Body of pancreas (tissue), 4 donors: ENCODE measurements at regions not wholly inside any gene's neighbourhood (a gene's known extent, or its start where the extent isn't known, plus 50 kb on each side); places are given as distances from the start of the nearest gene placed in this dataset.
"Not testable (repeated sequence)": the region's sequence is repeated elsewhere in the genome, so short reads cannot be mapped to it uniquely, and the experiment has no call there.

Source experiments
- ATAC-seq: fragments of 150-250 bp; one replicate; pipeline ENCODE4 v1.9.1; 2016
- DNase-seq, 4 donors: peaks; one replicate each; pipeline ENCODE4 v3.0.0-alpha.2; 2019
- H3K27ac ChIP-seq, 4 donors: fragments of 200-600 bp; sonication (generic); 1 replicate in 3 of 4; 2 replicates in 1 of 4; pipeline versions ENCODE4 v1.5.1 to v1.6.1; 2016 to 2019; ENCODE audit warnings: mild to moderate bottlenecking in 1 of 4, mixed read lengths in 1 of 4, moderate library complexity in 1 of 4
- H3K27me3 ChIP-seq, 2 donors: fragments of 200-600 bp; sonication (generic); one replicate each; pipeline ENCODE4 v1.6.0; 2016; ENCODE audit warnings: mild to moderate bottlenecking in 1 of 2
- H3K36me3 ChIP-seq, 2 donors: fragments of 200-600 bp; sonication (generic); replicated peaks in 1 of 2; 2 replicates each; pipeline ENCODE4 v1.5.1; 2016; ENCODE audit warnings: low read depth in 2 of 2; ENCODE audit not compliant: insufficient read depth in 1 of 2
- H3K4me1 ChIP-seq: fragments of 200-600 bp; sonication (generic); one replicate; pipeline ENCODE4 v1.6.0; 2016
- H3K4me3 ChIP-seq, 2 donors: fragments of 200-600 bp; sonication (generic); 1 replicate in 1 of 2; 2 replicates in 1 of 2; pipeline ENCODE4 v1.5.1; 2016 to 2019
- H3K9me3 ChIP-seq, 3 donors: fragments of 200-600 bp; sonication (generic); 1 replicate in 2 of 3; 2 replicates in 1 of 3; pipeline ENCODE4 v1.5.1; 2016
- CTCF ChIP-seq, 7 experiments: fragments of 450-650 bp in 4 of 7; fragments of 200-600 bp in 3 of 7; sonication (generic) in 3 of 7; IDR thresholded peaks; one replicate each; pipeline ENCODE4 v1.5.1; 2016 to 2019; ENCODE audit warnings: antibody characterized with exemption in 7 of 7
- POLR2A ChIP-seq, 3 donors: fragments of 450-650 bp; IDR thresholded peaks; one replicate each; pipeline ENCODE4 v1.6.1; 2016; ENCODE audit warnings: antibody characterized with exemption in 3 of 3, mild to moderate bottlenecking in 2 of 3
- WGBS, 2 donors: methylation state at CpG; one replicate each; pipeline ENCODE4 v1.1.5; 2017; 5-methylcytosine and 5-hydroxymethylcytosine counted together
- intact Hi-C: fragments of 100-400 bp; cut with DNase I; formaldehyde crosslinking; loops from one replicate; pipeline ENCODE4 v1.15.1; 2023

- H3K9me3 ChIP-seq: no peaks in the 10 kb centered on the region
- no peaks in the 10 kb centered on the region for H3K27me3 ChIP-seq
- intact Hi-C loops: no loop called here
- H3K4me1 ChIP-seq: peaks cover 18% of the 10 kb centered on the region
- WGBS, 2 donors: 2 to 3% methylated on average over 22 of the region's 22 CpGs
- peak; percentile 52 to 66 (median 63) for DNase-seq
- peak; percentile 43 for ATAC-seq
- H3K4me3 ChIP-seq: no peak overlapping the region
- no peak for TF ChIP-seq CTCF (IDR thresholded peaks at IDR 0.05)
- no peak for TF ChIP-seq POLR2A (IDR thresholded peaks at IDR 0.05)
- no peaks in the 10 kb centered on the region for H3K36me3 ChIP-seq
- no peak overlapping the region for H3K27ac ChIP-seq
These were observed 120.8 kb downstream of the OR2B2 start for GRCh38 chr6:27791182-27791943.

GRCh38 chr6:27788376-27788775 lies 123.8 kb downstream of the OR2B2 start:
- H3K36me3 ChIP-seq, H3K9me3 ChIP-seq, intact Hi-C loops, H3K4me3 ChIP-seq, DNase-seq, ATAC-seq, H3K27me3 ChIP-seq, H3K27ac ChIP-seq: not testable (repeated sequence)
- peaks cover 18% of the 10 kb centered on the region for H3K4me1 ChIP-seq
- WGBS, 2 donors: 74 to 82% methylated on average over 16 to 17 of the region's 17 CpGs

GRCh38 chr6:27786048-27786447 lies 126.1 kb downstream of the OR2B2 start:
- no peaks in the 10 kb centered on the region for H3K9me3 ChIP-seq
- ATAC-seq (no peak), DNase-seq (no peak)
- no peaks in the 10 kb centered on the region for H3K4me1 ChIP-seq
- H3K4me3 ChIP-seq: no peak overlapping the region
- H3K27ac ChIP-seq: no peak overlapping the region
- WGBS, 2 donors: 12 to 19% methylated on average over 1 of the region's 1 CpG
- H3K36me3 ChIP-seq: no peaks in the 10 kb centered on the region
- TF ChIP-seq POLR2A (IDR thresholded peaks at IDR 0.05): no peak
- TF ChIP-seq CTCF (IDR thresholded peaks at IDR 0.05): no peak
- intact Hi-C loops: no loop called here
- no peaks in the 10 kb centered on the region for H3K27me3 ChIP-seq

GRCh38 chr6:27785294-27785693 lies 126.9 kb downstream of the OR2B2 start:
- Histone ChIP-seq H3K27me3 (no peaks in the 10 kb centered on the region), H3K9me3 (no peaks in the 10 kb centered on the region), H3K27ac (no peak overlapping the region), H3K4me1 (no peaks in the 10 kb centered on the region), H3K4me3 (no peak overlapping the region), H3K36me3 (no peaks in the 10 kb centered on the region)
- WGBS, 2 donors: 37 to 44% methylated on average over 2 of the region's 2 CpGs
- ATAC-seq: no peak
- DNase-seq: no peak
- TF ChIP-seq POLR2A (IDR thresholded peaks at IDR 0.05) (no peak), CTCF (IDR thresholded peaks at IDR 0.05) (no peak)
- intact Hi-C loops: no loop called here

- ATAC-seq: no peak
- 86 to 91% methylated on average over 2 of the region's 2 CpGs for WGBS, 2 donors
- Histone ChIP-seq H3K27ac (no peak overlapping the region), H3K27me3 (no peaks in the 10 kb centered on the region), H3K4me3 (no peak overlapping the region), H3K9me3 (no peaks in the 10 kb centered on the region), H3K4me1 (no peaks in the 10 kb centered on the region), H3K36me3 (no peaks in the 10 kb centered on the region)
- intact Hi-C loops: no loop called here
- TF ChIP-seq CTCF (IDR thresholded peaks at IDR 0.05): no peak
- no peak for TF ChIP-seq POLR2A (IDR thresholded peaks at IDR 0.05)
- no peak for DNase-seq
These were observed 129.4 kb downstream of the OR2B2 start for GRCh38 chr6:27782748-27783147.
